ENCODE measurements at regions not wholly inside any gene's neighbourhood (a gene's known extent, or its start where the extent isn't known, plus 50 kb on each side); places are given as distances from the start of the nearest gene placed in this dataset.

- no peak for TF ChIP-seq CTCF (IDR thresholded peaks at IDR 0.05)
- no peak for TF ChIP-seq POLR2A (IDR thresholded peaks at IDR 0.05)
Measured at GRCh38 chr4:180811556-180811955, 1431.6 kb upstream of the TENM3 start.
